Panc1 (cell line): ENCODE measurements at regions not wholly inside any gene's neighbourhood (a gene's known extent, or its start where the extent isn't known, plus 50 kb on each side); places are given as distances from the start of the nearest gene placed in this dataset.

Source experiments
- ATAC-seq: fragments of 200-7000 bp; cut with Tn5 transposase; 2 replicates; pipeline ENCODE4 v1.9.1; 2020; ENCODE audit warnings: mild to moderate bottlenecking, moderate library complexity
- BruUV-seq: library from RNA; stranded (reverse); fragments of 400-500 nt; replicated peaks from 2 replicates; lab custom pipeline; 2021; lab: Mats Ljungman, UMichigan
- CTCF ChIA-PET: fragments of 300-600 bp; sonication (Branson Sonifier 250); formaldehyde crosslinking; loops from one replicate; lab custom pipeline; 2022; ENCODE audit warnings: antibody characterized with exemption; lab: Charles Lee
- POLR2A ChIA-PET: fragments of 300-600 bp; sonication (Branson Sonifier 250); formaldehyde crosslinking; loops from one replicate; lab custom pipeline; 2022; ENCODE audit warnings: antibody characterized with exemption; lab: Charles Lee
- DNase-seq: peaks from one replicate; pipeline ENCODE4 v3.0.0-alpha.2; 2010; ENCODE audit warnings: low read depth, low spot score
- H3K27ac ChIP-seq: 2 replicates; pipeline ENCODE4 v1.5.1; 2011; ENCODE audit warnings: mild to moderate bottlenecking, low read length, inconsistent platforms
- H3K27me3 ChIP-seq: fragments of 200-500 bp; sonication (Bioruptor generic); 2 replicates; pipeline ENCODE4 v1.6.0; 2014; ENCODE audit warnings: low read length, inconsistent platforms; ENCODE audit not compliant: control insufficient read depth, insufficient read depth
- H3K36me3 ChIP-seq: fragments of 200-500 bp; sonication (Bioruptor generic); 2 replicates; pipeline ENCODE4 v1.5.1; 2014; ENCODE audit warnings: inconsistent platforms, mild to moderate bottlenecking, low read length, moderate library complexity; ENCODE audit not compliant: control insufficient read depth, insufficient read depth
- H3K4me1 ChIP-seq: 2 replicates; pipeline ENCODE4 v1.5.1; 2011; ENCODE audit warnings: inconsistent platforms, mild to moderate bottlenecking, low read length, moderate library complexity; ENCODE audit not compliant: control insufficient read depth, insufficient read depth
- H3K4me3 ChIP-seq, 2 experiments: 2 replicates each; pipeline ENCODE4 v1.5.1; 2011 to 2012; ENCODE audit warnings: low read depth in 2 of 2, low read length in 2 of 2, mild to moderate bottlenecking in 2 of 2, inconsistent platforms in 1 of 2, moderate library complexity in 1 of 2
- H3K9me3 ChIP-seq: fragments of 200-500 bp; sonication (Bioruptor generic); 2 replicates; pipeline ENCODE4 v1.5.1; 2014; ENCODE audit warnings: low read depth, mild to moderate bottlenecking, inconsistent platforms, low read length, moderate library complexity; ENCODE audit not compliant: control insufficient read depth, insufficient read depth
- CTCF ChIP-seq: fragments of 450-650 bp; IDR thresholded peaks from 2 replicates; pipeline ENCODE4 v1.5.1; 2017; ENCODE audit warnings: mild to moderate bottlenecking
- POLR2AphosphoS5 ChIP-seq: IDR thresholded peaks from 2 replicates; pipeline ENCODE4 v1.6.1; 2012; ENCODE audit warnings: mild to moderate bottlenecking, low read depth, low read length, moderate library complexity
- REST ChIP-seq, 2 experiments: IDR thresholded peaks; 2 replicates each; pipeline ENCODE4 v1.6.1; 2011 to 2012; ENCODE audit warnings: low read depth in 2 of 2, control low read depth in 1 of 2, low read length in 1 of 2, mild to moderate bottlenecking in 1 of 2, moderate library complexity in 1 of 2; ENCODE audit not compliant: insufficient read depth in 1 of 2
- SIN3A ChIP-seq: IDR thresholded peaks from 2 replicates; pipeline ENCODE4 v1.6.1; 2012; ENCODE audit warnings: low read depth, mild to moderate bottlenecking, low read length, moderate library complexity, borderline replicate concordance; ENCODE audit not compliant: insufficient read depth
- TCF7L2 ChIP-seq: IDR thresholded peaks from 2 replicates; pipeline ENCODE4 v1.6.1; 2011; ENCODE audit warnings: mild to moderate bottlenecking, low read depth, low read length, inconsistent platforms
- in situ Hi-C: cut with HindIII; loops from 2 replicates; pipeline ENCODE4 v1.10.0; 2016; ENCODE audit warnings: low sequenced_read_pairs, low pct_unique_long_range_greater_than_20kb
- intact Hi-C: fragments of 100-400 bp; cut with micrococcal nuclease; formaldehyde crosslinking; loops from one replicate; pipeline ENCODE4 v1.10.0; 2022; ENCODE audit not compliant: unreplicated experiment

- CTCF ChIA-PET = interaction anchor here (0.5 kb wide), 1 partner anchor 477 kb away, joined by 4 read pairs; no protein-coding TSS in a partner anchor
Measured at GRCh38 chr17:77353684-77354419, 213.1 kb downstream of the SEC14L1 start.

DNA sequence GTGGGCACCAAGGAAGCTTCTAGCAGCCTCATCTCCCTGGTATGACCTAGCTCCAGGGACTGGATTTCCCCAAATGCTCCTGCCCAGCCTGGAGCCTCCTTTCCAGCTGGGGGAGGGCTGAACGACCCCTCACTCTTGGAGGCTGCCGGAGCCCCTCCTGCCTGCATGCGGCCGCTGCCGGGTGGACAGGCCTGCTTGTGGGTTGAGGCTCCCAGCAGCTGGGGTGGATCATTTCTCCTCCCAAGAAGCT lies 213.6 kb downstream of the SEC14L1 start:
- in situ Hi-C loops (no loop called here), intact Hi-C loops (no loop called here)
- 0 out of 2 replicates have a peak, but pooled peaks cover 2% of the 10 kb centered on the region for H3K36me3 ChIP-seq
- DNase-seq (no peak), ATAC-seq (no peak)
- peak overlapping the region; percentile 93 for H3K27ac ChIP-seq
- no peak overlapping the region for H3K4me3 ChIP-seq
- no TSS peak for BruUV-seq
- peaks cover 77% of the 10 kb centered on the region for H3K4me1 ChIP-seq
- CTCF ChIA-PET = interaction anchor here (1.7 kb wide), 1 partner anchor 24 kb away, joined by 11 read pairs; no protein-coding TSS in a partner anchor
- H3K27me3 ChIP-seq = no peaks in the 10 kb centered on the region
- POLR2A ChIA-PET = no interaction called here
- H3K9me3 ChIP-seq = 0 out of 2 replicates have a peak, but pooled peaks cover 5% of the 10 kb centered on the region
- no peak for TF ChIP-seq POLR2AphosphoS5
- TF ChIP-seq SIN3A = no peak
- TF ChIP-seq REST (IDR thresholded peaks at IDR 0.05; ENCODE audit: insufficient read depth in 1 of 2, low read depth in 2 of 2, low read length in 1 of 2) = no peak
- TF ChIP-seq TCF7L2 = no peak
- TF ChIP-seq CTCF = no peak

More at GRCh38 chr17:77353684-77354419, 213.1 kb downstream of the SEC14L1 start:
- Histone ChIP-seq H3K4me1 (peaks cover 78% of the 10 kb centered on the region), H3K27me3 (no peaks in the 10 kb centered on the region), H3K9me3 (0 out of 2 replicates have a peak, but pooled peaks cover 5% of the 10 kb centered on the region), H3K27ac (peak overlapping the region; percentile 93), H3K4me3 (no peak overlapping the region), H3K36me3 (0 out of 2 replicates have a peak, but pooled peaks cover 2% of the 10 kb centered on the region)
- no peak for DNase-seq
- TF ChIP-seq POLR2AphosphoS5 = no peak
- TF ChIP-seq REST (IDR thresholded peaks at IDR 0.05; ENCODE audit: insufficient read depth in 1 of 2, low read depth in 2 of 2, low read length in 1 of 2) = no peak
- no peak for TF ChIP-seq CTCF
- TF ChIP-seq SIN3A = no peak
- TF ChIP-seq TCF7L2 = no peak
- BruUV-seq = no TSS peak
- in situ Hi-C loops = no loop called here
- intact Hi-C loops = no loop called here
- POLR2A ChIA-PET = no interaction called here
- peak; percentile 3; the same call in 1 of the 2 replicates for ATAC-seq
